HG03342 (cell line): ENCODE measurements at regions not wholly inside any gene's neighbourhood (a gene's known extent, or its start where the extent isn't known, plus 50 kb on each side); places are given as distances from the start of the nearest gene placed in this dataset.
"Not testable (repeated sequence)": the region's sequence is repeated elsewhere in the genome, so short reads cannot be mapped to it uniquely, and the experiment has no call there.

Source experiments
- ATAC-seq: cut with Tn5 transposase; IDR thresholded peaks from one replicate; pipeline ENCODE4 v1.9.1; 2021; ENCODE audit warnings: mild to moderate bottlenecking, moderate library complexity; ENCODE audit not compliant: unreplicated experiment

DNA sequence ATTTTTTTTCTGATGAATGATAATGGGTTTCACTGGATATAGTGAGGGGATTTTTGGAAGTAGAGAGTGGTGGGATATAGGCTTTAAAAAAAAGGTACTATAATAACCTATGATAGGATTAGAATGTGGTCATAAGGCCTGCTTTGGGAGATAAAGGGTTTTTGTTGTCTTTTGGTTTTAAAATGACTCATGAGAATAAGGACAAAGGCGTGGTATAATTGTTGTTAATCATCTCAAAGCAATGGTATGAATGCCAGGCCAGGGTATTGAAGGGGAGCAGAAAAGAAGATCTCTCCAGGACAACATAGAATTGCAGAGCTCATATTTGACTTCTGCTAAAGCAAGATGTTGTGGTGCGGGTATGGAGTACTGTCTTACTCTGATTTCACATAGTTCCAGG lies 579.4 kb downstream of the JRKL start:
- ATAC-seq: no peak

DNA sequence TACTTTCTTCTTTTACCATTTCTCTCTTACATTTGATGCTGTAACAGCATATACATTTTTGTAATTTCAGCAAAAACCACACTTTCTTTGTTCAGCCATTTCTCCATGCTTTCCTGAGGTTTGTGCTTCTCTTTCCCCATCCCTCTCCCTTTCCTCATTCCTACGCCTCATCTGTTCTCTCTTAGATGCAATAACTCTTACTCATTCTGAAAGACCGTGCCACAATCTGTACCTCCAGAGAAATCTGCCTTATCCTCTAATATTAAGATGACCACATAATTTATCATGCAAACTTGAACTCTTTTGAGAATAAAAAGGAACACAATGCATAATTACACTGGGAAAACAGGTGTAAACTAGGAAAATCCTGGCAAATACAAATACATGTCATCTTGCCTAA lies 588.9 kb downstream of the JRKL start:
- no peak for ATAC-seq

DNA sequence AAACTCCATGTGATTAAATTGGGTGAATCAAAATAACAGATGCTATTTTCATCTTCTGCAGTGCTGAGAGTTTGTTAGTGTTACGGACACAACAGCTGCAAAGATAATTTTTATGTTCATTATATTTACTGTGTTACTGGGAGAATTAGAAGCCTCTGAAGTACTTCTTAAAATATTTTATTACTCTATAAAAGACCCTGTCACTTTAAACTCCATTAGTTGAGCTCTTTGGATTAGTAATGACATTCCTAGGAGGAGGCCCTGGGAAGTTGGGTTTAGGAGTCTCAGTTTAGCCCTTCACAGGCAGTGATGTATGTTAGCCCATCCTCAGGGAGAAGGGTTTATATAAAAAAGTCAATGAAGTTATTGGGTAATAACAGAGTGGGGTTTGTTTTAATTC lies 596.7 kb downstream of the JRKL start:
- ATAC-seq: no peak

DNA sequence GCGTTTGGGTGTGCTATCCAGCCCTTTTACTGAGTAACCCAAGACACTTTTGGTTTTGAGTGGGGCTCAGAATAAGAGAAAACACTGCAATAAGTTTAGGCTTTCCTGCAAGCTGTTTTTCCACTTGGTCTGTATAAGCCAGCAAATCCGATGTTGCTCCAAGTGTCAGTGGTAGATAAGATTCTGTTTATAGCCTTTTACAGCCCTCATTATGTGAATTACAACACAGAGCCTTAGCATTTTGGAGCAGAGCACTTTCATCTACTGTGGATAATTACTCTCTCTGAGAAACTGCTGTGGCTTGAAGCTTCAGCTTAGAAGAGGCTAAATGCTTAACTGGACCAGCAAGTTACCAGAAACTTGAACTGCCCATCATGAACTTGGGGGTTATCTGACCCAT lies 601.1 kb downstream of the JRKL start:
- ATAC-seq: no peak

DNA sequence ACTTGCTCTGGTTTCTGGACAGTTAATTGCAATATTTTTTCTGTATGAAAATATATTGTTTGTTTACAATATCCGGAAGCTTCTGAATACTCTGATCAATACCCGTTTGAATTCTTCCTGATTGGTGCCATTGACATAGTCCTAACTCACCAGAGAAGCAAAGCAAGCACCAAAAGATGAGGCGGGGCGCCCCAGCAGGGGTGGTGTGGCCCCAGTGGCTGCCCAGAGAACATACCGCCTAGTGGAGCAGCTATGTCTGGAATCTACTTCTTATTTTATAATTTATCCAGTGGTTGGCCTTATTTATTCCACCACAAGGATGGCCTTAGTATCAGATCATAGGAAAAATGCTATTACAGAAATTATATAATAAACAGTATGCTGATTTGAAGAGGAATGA lies 610.7 kb downstream of the JRKL start:
- no peak for ATAC-seq

DNA sequence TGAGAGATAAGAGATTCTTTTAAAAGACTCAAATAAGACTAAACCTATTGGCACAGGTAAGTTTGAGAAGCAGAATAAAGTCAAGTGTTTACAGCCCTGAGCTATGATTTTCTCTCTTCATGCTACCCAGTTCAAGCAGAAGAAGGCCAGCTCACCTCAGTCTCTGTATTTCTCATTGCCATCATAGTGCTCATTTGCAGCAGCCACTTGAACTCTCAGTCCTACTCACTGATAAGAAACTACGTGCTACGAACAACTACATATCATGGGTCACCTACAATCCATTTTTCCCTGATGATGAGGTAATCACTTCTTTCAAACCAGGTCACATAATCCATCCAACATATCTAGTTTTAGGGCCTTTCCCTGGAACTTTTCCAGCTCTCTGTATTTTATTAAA lies 617.5 kb downstream of the JRKL start:
- no peak for ATAC-seq

DNA sequence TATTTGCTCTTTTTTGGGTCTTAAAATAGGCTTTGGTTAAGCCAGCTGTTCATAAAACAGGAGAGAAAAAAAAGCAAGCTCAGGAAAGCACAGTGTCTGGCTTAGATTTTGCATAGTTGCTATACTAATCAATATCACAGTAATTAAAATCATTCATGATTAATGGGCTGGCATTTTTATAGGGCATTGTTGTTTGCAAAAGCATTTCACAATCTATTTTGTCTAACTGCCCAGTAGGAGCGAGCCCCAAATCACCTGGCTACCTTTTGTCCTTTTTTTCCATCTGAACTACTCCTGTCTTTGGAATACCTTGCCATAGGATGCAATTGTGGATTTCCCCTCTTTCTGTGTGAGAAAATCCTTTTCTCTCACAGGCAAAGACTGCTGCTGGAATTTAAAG lies 619.8 kb downstream of the JRKL start:
- no peak for ATAC-seq

DNA sequence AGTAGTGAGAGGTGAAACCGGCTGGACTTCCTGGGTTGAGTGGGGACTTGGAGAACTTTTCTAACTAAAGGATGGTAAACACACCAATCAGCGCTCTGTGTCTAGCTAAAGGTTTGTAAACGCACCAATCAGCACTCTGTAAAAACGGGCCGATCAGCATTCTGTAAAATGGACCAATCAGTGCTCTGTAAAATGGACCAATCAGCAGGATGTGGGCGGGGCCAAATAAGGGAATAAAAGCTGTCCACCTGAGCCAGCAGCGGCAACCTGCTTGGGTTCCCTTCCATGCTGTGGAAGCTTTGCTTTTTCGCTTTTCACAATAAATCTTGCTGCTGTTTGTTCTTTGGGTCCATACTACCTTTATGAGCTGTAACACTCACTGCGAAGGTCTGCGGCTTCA lies 621.2 kb downstream of the JRKL start:
- ATAC-seq: not testable (repeated sequence)

DNA sequence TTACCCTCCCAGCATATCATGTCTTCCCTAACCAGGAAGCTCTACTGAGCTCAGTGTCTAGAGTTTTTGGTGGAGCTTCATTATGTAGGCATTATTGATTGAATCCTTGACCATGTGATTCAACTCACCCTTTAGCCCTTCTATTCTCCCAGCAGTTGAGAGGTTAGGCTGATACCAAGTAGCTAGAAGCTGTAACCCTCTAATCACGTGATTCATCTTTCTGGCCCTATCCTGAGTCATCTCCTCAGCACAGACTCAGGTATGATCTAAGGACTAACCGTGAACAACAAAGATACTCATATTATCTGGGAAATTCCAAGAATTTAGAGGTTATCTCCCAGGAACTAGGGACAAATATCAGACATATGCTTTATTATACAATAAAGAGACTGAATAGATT lies 625.5 kb downstream of the JRKL start:
- no peak for ATAC-seq

DNA sequence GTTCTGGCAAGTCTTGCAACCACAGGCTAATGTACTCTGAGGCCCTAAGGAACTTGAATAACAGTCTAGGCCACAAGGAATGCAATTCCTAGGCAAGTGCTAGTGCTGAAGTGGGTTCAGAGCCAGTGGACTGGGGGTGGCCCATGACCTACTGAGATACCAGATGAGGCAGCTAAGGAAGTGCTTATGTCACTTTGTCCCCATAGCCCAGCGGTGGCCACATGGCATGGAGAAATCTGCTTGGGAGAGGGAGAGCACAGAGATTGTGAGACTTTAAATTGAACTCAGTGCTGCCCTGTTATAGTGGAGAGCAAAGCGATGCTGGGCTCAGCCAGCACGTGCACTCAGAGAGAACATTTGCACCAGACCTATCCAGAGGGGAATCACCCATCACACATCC lies 629.5 kb downstream of the JRKL start:
- ATAC-seq: no peak

DNA sequence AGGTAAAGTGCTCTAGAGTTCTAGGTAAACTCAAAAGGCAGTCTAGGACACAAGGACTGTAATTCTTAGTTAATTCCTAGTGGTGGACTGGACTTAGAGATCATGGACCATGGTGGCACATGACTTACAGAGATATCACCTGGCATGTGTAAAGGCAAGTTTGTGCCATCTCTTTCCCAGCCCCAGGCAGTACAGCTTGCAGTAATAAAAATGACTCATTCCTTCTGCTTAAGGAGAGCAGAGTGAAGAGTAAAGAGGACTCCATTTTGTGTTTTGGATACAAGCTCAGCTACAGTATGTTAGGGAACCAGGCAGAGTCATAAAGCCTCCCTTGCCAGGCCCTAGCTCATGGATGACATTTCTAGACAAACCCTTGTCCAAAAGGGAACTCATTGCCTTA lies 629.9 kb downstream of the JRKL start:
- ATAC-seq: no peak

DNA sequence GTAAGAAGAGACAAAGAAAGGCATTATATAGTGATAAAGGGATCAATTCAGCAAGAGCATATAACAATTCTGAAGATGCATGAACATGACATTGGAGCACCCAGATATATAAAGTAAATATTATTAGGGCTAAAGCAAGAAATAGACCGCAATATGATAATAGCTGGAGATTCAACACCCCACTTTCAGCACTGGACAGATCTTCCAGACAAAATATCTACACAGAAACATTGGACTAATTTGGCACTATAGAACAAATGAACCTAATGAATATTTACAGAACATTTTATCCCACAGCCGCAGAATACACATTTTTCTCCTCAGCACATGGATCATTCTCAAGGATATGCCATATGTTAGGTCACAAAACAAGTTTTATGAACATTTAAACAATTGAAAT lies 633.1 kb downstream of the JRKL start:
- ATAC-seq: no peak

DNA sequence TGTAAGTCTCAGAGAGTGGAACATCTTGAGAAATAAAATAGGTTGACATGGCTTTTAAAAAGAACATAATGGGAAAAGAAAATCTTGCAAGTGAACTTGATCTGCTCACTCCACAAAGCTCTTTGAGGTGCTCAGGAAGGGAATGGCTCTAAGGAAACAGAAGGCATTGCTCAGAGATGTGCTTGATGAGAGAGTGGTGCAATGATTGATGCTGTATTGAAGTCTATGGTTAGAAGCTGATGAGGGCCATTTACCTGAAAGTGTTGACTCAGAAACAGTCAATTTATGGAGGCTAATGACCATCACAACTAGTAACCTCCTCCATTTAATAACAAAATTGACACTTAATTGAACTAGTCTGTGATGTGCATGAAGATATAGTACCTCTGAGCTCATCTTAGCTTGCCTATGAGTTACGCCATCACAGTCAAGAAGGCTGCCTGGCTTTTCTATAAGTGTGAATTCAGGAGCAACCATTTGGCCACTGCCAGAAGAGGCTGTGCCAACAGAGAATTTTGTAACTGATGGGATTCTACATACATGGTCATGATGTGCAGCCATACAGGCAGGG lies 639.1 kb downstream of the JRKL start:
- ATAC-seq: no peak

DNA sequence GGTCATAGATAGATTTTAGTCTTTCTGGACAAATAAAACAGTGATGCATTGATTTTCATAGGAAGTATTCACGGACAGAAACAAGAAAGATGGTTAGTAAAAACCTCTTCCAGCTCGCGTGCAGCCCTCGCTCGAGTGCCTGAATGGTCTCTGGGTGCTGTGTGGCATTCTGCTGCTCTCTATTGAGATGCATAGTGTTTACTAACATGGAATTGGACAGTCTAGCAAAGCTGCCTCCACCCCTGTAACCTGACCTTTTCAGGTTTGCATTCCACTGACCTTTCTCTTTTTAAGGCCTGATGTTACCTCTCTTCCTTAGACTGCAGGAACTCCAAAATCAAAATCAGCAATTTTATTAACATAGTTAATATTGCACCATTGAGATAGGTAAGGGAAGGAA lies 643.4 kb downstream of the JRKL start:
- no peak for ATAC-seq

DNA sequence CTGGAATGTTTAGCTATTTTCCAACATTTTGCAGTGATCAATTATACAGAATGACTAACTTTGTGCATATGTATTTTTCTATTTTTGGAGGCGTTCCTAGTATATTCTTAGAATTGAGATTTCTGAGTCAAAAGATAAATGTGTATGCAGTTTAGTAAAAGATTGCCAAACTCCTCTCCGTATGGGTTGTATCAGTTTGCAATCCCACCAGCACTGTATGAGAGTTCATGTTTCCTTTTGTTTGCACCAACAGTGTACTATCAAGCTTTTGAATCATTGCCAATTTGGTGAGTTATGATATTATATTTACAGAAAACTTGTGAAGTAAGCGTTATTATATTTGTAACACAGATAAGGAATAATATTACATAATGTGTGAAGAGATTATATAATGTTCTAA lies 658.7 kb downstream of the JRKL start:
- no peak for ATAC-seq

DNA sequence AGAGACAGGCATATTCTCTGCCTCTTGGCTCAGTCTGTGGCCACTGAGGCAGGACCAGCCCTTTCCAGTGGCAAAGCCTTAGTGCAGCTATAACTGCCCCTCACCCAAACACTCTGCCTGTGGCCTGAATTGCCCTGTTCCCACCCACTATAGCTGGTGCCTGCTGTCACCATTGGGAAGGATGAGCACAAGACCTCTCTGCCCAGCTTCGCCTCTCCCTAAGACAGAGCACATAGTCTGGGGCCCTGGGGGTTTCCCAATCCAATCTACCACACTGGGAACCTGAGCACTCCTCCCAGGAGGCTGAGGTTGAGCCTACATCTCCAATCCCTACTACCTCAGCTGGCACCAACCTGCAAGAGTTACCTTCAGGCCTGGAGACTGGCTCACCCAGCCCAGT lies 670.4 kb downstream of the JRKL start:
- ATAC-seq: no peak

DNA sequence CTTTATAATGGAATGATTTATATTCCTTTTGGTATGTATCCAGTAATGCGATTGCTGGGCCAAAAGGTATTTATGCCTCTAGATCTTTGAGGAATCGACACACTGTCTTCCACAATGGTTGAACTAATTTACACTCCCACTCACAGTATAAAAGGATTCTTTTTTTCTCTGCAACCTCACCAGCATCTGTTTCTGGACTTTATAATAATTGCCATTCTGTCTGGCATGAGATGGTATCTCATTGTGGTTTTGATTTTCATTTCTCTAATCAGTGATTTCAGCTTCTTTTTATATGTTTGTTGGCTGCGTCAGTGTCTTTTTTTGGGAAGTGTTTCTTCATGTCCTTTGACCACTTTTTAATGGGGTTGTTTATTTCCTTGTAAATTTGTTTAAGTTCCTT lies 679.3 kb downstream of the JRKL start:
- ATAC-seq: no peak

DNA sequence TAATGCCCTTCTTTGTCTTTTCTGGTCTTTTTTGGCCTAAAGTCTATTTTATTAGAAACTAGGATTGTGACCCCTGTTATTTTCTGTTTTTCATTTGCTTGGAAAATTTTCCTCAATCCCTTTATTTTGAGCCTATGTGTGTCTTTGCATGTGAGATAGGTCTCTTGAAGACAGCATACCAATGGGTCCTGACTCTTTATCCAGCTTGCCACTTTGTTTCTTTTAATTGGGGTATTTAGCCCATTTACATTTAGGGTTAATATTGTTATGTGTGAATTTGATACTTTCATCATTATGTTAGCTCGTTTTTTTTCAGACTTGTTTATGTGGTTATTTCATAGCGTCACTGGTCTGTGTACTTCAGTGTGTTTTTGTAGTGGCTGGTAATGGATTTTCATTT lies 682.6 kb downstream of the JRKL start:
- no peak for ATAC-seq

DNA sequence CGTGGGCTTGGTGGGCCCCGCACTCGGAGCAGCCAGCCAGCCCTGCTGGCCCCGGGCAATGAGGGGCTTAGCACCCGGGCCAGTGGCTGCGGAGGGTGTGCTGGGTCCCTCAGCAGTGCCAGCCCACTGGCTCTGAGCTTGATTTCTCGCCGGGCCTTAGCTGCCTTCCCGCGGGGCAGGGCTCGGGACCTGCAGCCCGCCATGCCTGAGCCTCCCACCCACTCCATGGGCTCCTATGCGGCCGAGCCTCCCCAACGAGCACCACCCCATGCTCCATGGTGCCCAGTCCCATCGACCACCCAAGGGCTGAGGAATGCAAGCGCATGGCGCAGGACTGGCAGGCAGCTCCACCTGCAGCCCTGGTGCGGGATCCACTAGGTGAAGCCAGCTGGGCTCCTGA lies 686.9 kb downstream of the JRKL start:
- not testable (repeated sequence) for ATAC-seq

DNA sequence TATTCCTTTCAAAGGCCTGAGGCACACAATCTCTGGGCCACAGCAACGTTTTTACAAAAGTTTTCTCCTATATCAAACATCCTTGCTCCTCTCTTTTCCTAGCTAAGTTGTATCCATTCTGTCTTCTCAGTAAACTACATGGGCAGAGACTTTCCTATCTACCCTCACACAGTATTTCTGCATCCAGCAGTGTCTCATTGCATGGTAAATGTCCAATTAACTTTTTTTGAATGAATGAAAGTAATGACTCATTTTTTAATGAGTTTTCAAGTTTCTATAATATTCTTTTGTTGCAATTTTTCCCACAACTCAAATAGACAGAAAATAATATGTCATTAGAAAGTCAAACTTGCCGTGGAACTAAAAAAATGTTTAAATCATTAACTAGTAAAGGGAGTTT lies 688.6 kb downstream of the JRKL start:
- no peak for ATAC-seq

DNA sequence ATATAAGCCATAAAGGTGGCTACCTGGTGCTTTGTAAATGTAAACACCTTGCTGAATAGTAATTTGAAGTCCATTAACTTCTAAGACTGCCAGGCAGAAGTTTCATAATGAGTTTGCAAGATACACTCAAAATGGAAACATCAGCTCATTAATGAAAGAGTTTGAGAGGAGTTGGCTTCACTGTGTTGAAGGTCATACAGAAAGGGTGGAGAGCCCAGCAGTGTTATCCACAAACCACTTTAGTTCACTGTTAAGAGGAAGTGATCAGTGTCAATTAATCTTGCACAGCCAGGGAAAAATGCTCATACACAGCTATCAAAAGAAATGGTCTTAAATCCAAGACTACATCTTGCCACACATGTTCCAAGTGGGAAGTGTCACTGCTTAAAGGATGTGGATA lies 689.4 kb downstream of the JRKL start:
- ATAC-seq: no peak

DNA sequence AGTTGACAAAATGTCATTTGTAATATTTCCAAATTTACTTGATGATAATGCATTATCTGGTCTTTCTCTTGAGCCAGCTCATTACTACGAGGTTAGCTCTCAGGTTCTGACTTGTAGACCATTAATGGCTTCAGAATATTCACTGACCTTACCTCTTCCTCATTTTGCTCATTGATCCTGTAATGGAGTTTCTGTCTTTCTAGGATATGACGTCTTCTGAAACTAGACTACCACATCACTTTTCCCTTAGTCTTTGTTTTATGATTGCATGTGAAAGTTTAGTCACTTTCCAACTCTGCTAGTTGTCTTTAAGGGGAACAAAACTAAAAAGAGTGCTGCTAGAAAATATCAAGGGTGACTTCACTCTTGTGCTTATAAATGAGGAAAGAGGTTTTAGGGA lies 697.6 kb downstream of the JRKL start:
- ATAC-seq: peak; percentile 74

DNA sequence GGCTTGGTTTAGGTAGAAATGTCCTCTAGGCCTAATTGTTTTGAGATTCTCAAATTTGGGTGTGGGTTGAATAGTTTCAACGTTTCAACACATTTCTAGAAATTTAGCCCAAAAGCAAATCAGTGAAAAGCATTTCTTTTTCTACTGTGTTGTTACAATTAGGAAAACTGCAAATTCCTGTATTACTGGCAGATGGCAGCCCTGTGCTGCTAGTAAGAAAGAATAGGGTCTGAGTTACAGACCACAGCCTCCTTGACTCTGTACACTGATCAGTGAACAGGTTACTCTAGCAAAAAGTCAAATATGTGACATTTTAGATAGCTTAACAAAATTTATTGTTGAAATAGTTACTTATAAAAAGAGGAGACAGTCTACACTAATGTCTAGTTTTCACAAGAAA lies 703.0 kb downstream of the JRKL start:
- no peak for ATAC-seq

DNA sequence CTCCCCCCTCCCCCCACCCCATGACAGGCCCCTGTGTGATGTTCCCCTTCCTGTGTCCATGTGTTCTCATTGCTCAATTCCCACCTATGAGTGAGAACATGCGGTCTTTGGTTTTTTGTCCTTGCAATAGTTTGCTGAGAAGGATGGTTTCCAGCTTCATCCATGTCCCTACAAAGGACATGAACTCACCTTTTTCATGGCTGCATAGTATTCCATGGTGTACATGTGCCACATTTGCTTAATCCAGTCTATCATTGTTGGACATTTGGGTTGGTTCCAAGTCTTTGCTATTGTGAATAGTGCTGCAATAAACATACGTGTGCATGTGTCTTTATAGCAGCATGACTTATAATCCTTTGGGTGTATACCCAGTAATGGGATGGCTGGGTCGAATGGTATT lies 712.4 kb downstream of the JRKL start:
- not testable (repeated sequence) for ATAC-seq
